ENCODE measurements at regions not wholly inside any gene's neighbourhood (a gene's known extent, or its start where the extent isn't known, plus 50 kb on each side); places are given as distances from the start of the nearest gene placed in this dataset.

DNA sequence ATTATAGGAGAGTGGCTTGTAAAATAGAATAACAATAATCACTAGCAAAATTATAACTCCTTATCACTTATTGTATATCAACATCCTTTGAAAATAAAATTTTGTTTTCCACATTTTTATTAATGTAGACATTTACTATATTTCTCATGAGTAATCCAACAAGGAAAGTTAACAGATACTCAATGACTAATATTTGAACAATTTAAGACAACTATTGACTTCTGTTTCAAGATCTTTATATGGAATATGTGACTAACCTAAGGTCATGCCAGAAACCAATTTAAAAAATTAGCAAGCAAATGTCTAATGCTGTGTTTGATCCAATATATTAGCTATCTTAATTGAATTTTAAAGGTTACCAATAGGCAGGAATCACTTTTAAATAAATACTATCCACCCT is 638.5 kb upstream of the FLRT2 start:
- Histone ChIP-seq H3K36me3 (ENCODE audit: control insufficient read depth in 2 of 2, extremely low read depth in 1 of 2, insufficient read depth in 2 of 2, low read length in 2 of 2) (no peaks in the 10 kb centered on the region), H3K79me2 (ENCODE audit: control insufficient read depth, insufficient read depth, low read length) (no peaks in the 10 kb centered on the region), H3K4me3 (replicated peaks in 1 of 3; ENCODE audit: insufficient read depth in 1 of 3, low read depth in 1 of 3, low read length in 3 of 3) (no peak overlapping the region), H3K27me3 (ENCODE audit: control insufficient read depth in 2 of 2, insufficient read depth in 2 of 2, low read length in 2 of 2) (no peaks in the 10 kb centered on the region), H3K4me2 (ENCODE audit: insufficient read depth, low read length) (no peak overlapping the region), H3K9me1 (replicated peaks; ENCODE audit: control insufficient read depth, extremely low read depth, insufficient read depth, low read length) (no peaks in the 10 kb centered on the region), H3K9ac (replicated peaks; ENCODE audit: extremely low read depth, insufficient read depth, low read length) (no peak overlapping the region), H3K9me3 (replicated peaks; ENCODE audit: control insufficient read depth, insufficient read depth, low read length) (no peaks in the 10 kb centered on the region), H3K4me1 (ENCODE audit: control insufficient read depth, extremely low read depth, insufficient read depth, low read length) (no peaks in the 10 kb centered on the region), H4K20me1 (replicated peaks; ENCODE audit: control insufficient read depth, extremely low read depth, insufficient read depth, low read length) (no peaks in the 10 kb centered on the region), H2AFZ (ENCODE audit: low read depth, low read length) (no peak overlapping the region), H3K27ac (ENCODE audit: insufficient read depth, low read depth, low read length) (no peak overlapping the region)
- ChIA-PET CTCF (interaction anchor here (1.1 kb wide), 1 partner anchor 12 kb away, joined by 4 read pairs; no protein-coding TSS in a partner anchor), POLR2A (no interaction called here)
- dilution Hi-C loops (cut with MboI; ENCODE audit: extremely low pct_ligation_motif_present, low sequenced_read_pairs) = no loop called here
- BruUV-seq (replicated peaks) = no TSS peak
- intact Hi-C loops (cut with micrococcal nuclease) = no loop called here
- DNase-seq (ENCODE audit: low read depth, low spot score) (no peak), FAIRE-seq (no peak)
- TF ChIP-seq POLR2AphosphoS5 (IDR thresholded peaks at IDR 0.05; ENCODE audit: insufficient read depth, low read depth, low read length) (no peak), MYC (IDR thresholded peaks at IDR 0.05; ENCODE audit: low read depth, low read length) (no peak), EZH2 (IDR thresholded peaks at IDR 0.05; ENCODE audit: borderline replicate concordance, low read depth, low read length, severe bottlenecking) (no peak), FOS (IDR thresholded peaks at IDR 0.05; ENCODE audit: borderline replicate concordance, insufficient read depth, low read length) (no peak), POLR2A (IDR thresholded peaks at IDR 0.05; ENCODE audit: low read depth, low read length) (no peak), GATA2 (IDR thresholded peaks at IDR 0.05; ENCODE audit: insufficient read depth, insufficient read length, low read depth, low read length) (no peak), JUN (IDR thresholded peaks at IDR 0.05; ENCODE audit: borderline replicate concordance, insufficient read depth, insufficient read length, low read depth) (no peak)
- TF ChIP-seq, protein P1, sequence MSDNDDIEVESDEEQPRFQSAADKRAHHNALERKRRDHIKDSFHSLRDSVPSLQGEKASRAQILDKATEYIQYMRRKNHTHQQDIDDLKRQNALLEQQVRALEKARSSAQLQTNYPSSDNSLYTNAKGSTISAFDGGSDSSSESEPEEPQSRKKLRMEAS (IDR thresholded peaks at IDR 0.05; ENCODE audit: insufficient read depth, insufficient read length) = no peak
- TF ChIP-seq, protein P2, sequence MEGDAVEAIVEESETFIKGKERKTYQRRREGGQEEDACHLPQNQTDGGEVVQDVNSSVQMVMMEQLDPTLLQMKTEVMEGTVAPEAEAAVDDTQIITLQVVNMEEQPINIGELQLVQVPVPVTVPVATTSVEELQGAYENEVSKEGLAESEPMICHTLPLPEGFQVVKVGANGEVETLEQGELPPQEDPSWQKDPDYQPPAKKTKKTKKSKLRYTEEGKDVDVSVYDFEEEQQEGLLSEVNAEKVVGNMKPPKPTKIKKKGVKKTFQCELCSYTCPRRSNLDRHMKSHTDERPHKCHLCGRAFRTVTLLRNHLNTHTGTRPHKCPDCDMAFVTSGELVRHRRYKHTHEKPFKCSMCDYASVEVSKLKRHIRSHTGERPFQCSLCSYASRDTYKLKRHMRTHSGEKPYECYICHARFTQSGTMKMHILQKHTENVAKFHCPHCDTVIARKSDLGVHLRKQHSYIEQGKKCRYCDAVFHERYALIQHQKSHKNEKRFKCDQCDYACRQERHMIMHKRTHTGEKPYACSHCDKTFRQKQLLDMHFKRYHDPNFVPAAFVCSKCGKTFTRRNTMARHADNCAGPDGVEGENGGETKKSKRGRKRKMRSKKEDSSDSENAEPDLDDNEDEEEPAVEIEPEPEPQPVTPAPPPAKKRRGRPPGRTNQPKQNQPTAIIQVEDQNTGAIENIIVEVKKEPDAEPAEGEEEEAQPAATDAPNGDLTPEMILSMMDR (IDR thresholded peaks at IDR 0.05; ENCODE audit: extremely low read depth in 1 of 2, insufficient read depth in 1 of 2, low read depth in 1 of 2, low read length in 2 of 2) = no peak
